Thoracic aorta (tissue), 2 donors: ENCODE measurements at regions not wholly inside any gene's neighbourhood (a gene's known extent, or its start where the extent isn't known, plus 50 kb on each side); places are given as distances from the start of the nearest gene placed in this dataset.
"Not testable (repeated sequence)": the region's sequence is repeated elsewhere in the genome, so short reads cannot be mapped to it uniquely, and the experiment has no call there.

ENCODE experiments used
- ATAC-seq: fragments of 150-250 bp; one replicate; pipeline ENCODE4 v1.8.0; 2017; ENCODE audit warnings: low read depth; ENCODE audit not compliant: insufficient number of reproducible peaks, low FRiP score
- DNase-seq: peaks from one replicate; pipeline ENCODE4 v3.0.0-alpha.2; 2020; ENCODE audit warnings: low spot score
- H3K27ac ChIP-seq, 2 donors: fragments of 200-600 bp; sonication (generic); 1 replicate in 1 of 2; 2 replicates in 1 of 2; pipeline ENCODE4 v1.5.1; 2016; ENCODE audit warnings: mild to moderate bottlenecking in 2 of 2, moderate library complexity in 2 of 2
- H3K27me3 ChIP-seq: fragments of 200-600 bp; sonication (generic); replicated peaks from 2 replicates; pipeline ENCODE4 v1.6.0; 2016; ENCODE audit warnings: mild to moderate bottlenecking; ENCODE audit not compliant: insufficient read depth
- H3K36me3 ChIP-seq: fragments of 200-600 bp; sonication (generic); one replicate; pipeline ENCODE4 v1.5.1; 2016
- H3K4me1 ChIP-seq, 2 donors: fragments of 200-600 bp; sonication (generic); 1 replicate in 1 of 2; 2 replicates in 1 of 2; pipeline versions ENCODE4 v1.5.1 to v1.6.0; 2016; ENCODE audit warnings: low read depth in 2 of 2, mild to moderate bottlenecking in 1 of 2; ENCODE audit not compliant: control insufficient read depth in 1 of 2
- H3K4me3 ChIP-seq: fragments of 200-600 bp; sonication (generic); 2 replicates; pipeline ENCODE4 v1.5.1; 2016; ENCODE audit warnings: mild to moderate bottlenecking
- H3K9me3 ChIP-seq: fragments of 200-600 bp; sonication (generic); 2 replicates; pipeline ENCODE4 v1.5.1; 2016
- TF ChIP-seq, protein P1 (sequence below): fragments of 200-600 bp; sonication (generic); IDR thresholded peaks from one replicate; pipeline ENCODE4 v1.5.1; 2019; ENCODE audit warnings: antibody characterized with exemption

DNA sequence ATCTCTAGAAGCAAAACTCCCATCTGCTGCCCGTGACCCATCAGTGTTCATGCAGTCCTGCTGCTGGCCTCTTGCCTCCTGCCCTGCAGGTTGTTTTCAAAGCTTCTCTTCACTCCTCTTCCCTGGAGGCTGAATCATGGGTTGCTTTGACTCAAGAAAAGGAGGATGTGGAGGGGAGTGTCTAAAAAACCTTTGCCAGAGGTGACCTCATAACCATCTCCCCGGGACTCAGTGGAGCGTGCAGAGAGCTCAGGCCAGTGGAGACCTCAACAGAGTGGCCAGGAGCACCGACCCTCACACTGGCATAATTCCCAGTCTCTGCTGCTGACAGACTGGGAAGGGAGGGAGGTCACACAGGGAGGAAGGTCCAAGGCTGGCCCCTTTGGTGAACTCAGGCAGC, 60.9 kb upstream of the ITGA11 start:
- H3K4me3 ChIP-seq: no peak overlapping the region
- H3K36me3 ChIP-seq: no peaks in the 10 kb centered on the region
- H3K27ac ChIP-seq: peak overlapping the region; percentile 16 to 55
- H3K27me3 ChIP-seq: no peaks in the 10 kb centered on the region
- H3K4me1 ChIP-seq: peaks cover 4 to 26% of the 10 kb centered on the region in 2 donors
- H3K9me3 ChIP-seq: no peaks in the 10 kb centered on the region
- no peak for ATAC-seq
- no peak for DNase-seq
- TF ChIP-seq, protein P1, sequence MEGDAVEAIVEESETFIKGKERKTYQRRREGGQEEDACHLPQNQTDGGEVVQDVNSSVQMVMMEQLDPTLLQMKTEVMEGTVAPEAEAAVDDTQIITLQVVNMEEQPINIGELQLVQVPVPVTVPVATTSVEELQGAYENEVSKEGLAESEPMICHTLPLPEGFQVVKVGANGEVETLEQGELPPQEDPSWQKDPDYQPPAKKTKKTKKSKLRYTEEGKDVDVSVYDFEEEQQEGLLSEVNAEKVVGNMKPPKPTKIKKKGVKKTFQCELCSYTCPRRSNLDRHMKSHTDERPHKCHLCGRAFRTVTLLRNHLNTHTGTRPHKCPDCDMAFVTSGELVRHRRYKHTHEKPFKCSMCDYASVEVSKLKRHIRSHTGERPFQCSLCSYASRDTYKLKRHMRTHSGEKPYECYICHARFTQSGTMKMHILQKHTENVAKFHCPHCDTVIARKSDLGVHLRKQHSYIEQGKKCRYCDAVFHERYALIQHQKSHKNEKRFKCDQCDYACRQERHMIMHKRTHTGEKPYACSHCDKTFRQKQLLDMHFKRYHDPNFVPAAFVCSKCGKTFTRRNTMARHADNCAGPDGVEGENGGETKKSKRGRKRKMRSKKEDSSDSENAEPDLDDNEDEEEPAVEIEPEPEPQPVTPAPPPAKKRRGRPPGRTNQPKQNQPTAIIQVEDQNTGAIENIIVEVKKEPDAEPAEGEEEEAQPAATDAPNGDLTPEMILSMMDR: no peak

DNA sequence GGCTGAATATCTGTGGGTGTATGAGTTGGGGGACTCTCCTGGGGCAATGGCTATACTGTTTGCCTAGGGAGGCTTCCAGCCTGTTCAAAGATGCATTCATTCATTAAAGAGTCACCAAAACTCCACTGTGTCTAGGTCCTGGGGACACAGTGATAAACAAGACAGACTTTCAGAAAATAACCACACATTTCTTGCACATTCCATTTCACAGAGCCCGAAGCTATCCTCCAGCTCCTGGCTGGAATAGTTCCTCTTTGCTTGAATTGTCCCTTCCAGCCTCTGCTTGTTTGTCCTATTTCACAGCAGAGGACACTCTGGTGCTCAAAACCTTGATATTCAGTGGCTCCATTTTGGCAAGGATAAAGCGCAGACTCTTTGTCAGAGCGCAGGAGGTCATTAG, 61.7 kb upstream of the ITGA11 start:
- Histone ChIP-seq H3K27me3 (no peaks in the 10 kb centered on the region), H3K4me3 (no peak overlapping the region), H3K9me3 (no peaks in the 10 kb centered on the region), H3K4me1 (peaks cover 0 to 23% of the 10 kb centered on the region in 2 donors), H3K36me3 (no peaks in the 10 kb centered on the region), H3K27ac (peak overlapping the region; percentile 16 to 55)
- TF ChIP-seq, protein P1: no peak
- DNase-seq (no peak), ATAC-seq (no peak)

DNA sequence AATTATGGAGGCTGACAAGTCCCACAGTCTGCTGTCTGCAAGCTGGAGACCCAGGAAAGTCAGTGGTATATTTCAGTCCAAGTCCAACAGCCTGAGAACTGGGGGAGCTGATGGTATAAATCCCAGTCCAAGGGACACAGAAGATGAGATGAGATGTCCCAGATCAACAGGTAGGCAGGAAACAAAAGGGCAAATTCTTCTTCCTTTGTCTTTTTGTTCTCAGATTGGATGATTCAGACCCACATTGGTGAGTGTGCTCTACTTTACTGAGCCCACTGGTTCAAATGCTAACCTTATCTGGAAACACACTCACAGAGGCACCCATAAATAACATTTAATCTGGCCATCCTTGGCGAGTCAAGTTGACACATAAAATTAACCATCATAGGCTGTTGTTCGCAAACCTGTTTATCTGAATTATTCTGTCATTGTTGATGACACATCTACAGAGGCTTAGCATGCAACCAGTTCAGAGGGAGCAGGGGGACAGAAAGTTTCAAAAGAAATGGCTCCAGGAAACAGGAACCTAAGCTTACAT, 62.7 kb upstream of the ITGA11 start:
- Histone ChIP-seq H3K9me3 (no peaks in the 10 kb centered on the region), H3K27me3 (no peaks in the 10 kb centered on the region), H3K27ac (no peak overlapping the region), H3K4me3 (no peak overlapping the region), H3K36me3 (no peaks in the 10 kb centered on the region), H3K4me1 (peaks cover 0 to 23% of the 10 kb centered on the region in 2 donors)
- no peak for DNase-seq
- no peak for ATAC-seq
- TF ChIP-seq, protein P1: no peak

DNA sequence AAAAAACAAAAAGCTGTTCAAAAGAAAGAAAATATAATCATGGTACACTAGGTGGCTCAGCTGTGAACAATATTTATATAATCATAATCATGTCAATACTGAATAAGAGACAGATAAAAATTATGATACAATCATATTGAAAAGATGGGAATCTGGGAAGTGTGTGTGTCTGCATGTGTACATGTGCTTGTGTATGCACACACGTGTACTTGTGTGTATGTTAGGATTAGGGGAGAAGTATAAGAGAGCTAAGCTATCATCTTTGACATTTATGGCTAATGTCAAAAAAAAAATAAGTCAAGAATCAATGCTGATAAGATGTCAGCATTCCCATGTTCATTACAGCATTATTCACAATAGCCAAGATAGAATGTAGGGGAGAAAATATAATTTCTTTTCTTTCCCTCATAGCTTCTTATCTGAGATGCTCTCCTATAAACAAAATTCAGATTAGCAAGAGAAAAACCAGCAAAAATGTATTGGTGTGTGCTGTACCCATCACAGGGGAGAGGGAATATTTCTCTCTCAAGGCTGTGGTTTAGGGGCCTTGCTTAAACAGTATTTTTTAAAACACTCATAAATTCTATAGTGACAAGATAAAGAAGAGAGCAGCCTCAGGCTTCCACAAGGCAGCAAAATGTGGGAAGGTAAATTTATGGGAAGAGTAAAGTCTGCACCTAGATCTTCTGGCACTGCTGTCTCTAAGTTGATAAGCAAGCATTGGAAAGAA, 63.4 kb upstream of the ITGA11 start:
- Histone ChIP-seq H3K4me1 (peaks cover 0 to 26% of the 10 kb centered on the region in 2 donors), H3K27ac (no peak overlapping the region), H3K9me3 (no peaks in the 10 kb centered on the region), H3K4me3 (no peak overlapping the region), H3K27me3 (no peaks in the 10 kb centered on the region), H3K36me3 (no peaks in the 10 kb centered on the region)
- TF ChIP-seq, protein P1: no peak
- DNase-seq (no peak), ATAC-seq (no peak)

DNA sequence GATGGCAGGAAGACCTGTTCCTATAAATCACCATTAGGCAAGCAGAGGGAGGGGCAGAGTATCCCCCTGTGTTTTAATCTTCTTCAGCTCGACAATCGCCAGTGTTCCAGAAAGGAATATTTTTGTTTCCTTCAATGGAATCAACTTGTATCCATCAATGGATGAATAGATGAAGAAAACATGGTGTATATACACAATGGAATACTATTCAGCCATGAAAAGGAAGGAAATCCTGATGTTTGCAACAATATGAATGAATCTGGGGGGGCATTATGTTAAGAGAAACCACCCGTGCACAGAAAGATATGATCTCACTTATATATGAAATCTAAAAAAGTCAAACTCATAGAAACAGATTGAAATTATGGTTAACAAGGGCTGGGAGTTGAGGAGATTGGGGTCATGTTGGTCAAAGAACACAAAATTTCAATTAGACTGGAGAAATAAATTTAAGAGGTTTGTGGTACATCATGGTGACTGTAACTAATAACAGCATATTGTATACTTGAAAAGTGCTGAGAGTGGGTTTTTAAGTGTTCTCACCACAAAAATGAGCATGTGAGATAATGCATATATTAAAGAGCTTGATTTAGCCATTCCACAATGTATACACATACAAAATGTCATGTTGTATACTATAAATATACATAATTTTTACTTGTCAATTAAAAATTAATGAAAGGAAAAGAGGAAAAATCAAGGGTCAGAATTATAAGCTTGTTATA, 64.2 kb upstream of the ITGA11 start:
- TF ChIP-seq, protein P1: no peak
- no peak overlapping the region for H3K27ac ChIP-seq
- peaks cover under 1 to 34% of the 10 kb centered on the region in 2 donors for H3K4me1 ChIP-seq
- no peak overlapping the region for H3K4me3 ChIP-seq
- no peak for ATAC-seq
- DNase-seq: no peak
- H3K9me3 ChIP-seq: no peaks in the 10 kb centered on the region
- H3K36me3 ChIP-seq: no peaks in the 10 kb centered on the region
- H3K27me3 ChIP-seq: no peaks in the 10 kb centered on the region

DNA sequence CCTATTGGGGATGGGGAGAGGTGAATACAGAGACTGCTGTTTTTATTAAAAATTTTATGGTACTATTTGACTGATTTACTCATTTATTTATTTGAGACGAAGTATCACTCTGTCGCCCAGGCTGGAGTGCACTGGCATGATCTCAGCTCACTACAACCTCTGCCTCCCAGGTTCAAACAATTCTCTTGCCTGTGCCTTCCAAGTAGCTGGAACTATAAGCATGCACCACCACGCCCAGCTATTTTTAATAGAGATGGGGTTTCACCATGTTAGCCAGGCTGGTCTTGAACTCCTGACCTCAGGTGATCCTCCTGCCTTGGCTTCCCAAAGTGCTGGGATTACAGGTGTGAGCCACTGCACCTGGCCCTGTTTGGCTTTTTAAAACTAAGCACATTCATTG, 64.8 kb upstream of the ITGA11 start:
- ATAC-seq, H3K4me3 ChIP-seq, H3K27me3 ChIP-seq, DNase-seq, H3K36me3 ChIP-seq, H3K9me3 ChIP-seq, H3K27ac ChIP-seq: not testable (repeated sequence)
- peaks cover 6 to 40% of the 10 kb centered on the region in 2 donors for H3K4me1 ChIP-seq
